GM23338 (cell line): ENCODE measurements at regions not wholly inside any gene's neighbourhood (a gene's known extent, or its start where the extent isn't known, plus 50 kb on each side); places are given as distances from the start of the nearest gene placed in this dataset.

Experiments used
- ATAC-seq: fragments of 200-7000 bp; cut with Tn5 transposase; 3 replicates; pipeline ENCODE4 v1.9.1; 2020
- DNase-seq: peaks from one replicate; pipeline ENCODE4 v3.0.0-alpha.2; 2015; ENCODE audit warnings: low spot score
- H2AFZ ChIP-seq: fragments of 200-600 bp; sonication (generic); 2 replicates; pipeline ENCODE4 v1.8.0; 2016; ENCODE audit warnings: antibody characterized with exemption, mild to moderate bottlenecking, moderate library complexity
- H3F3A ChIP-seq: fragments of 200-600 bp; sonication (generic); replicated peaks from 2 replicates; pipeline ENCODE4 v1.8.0; 2017; ENCODE audit warnings: antibody characterized with exemption, mixed run types, low read depth
- H3K27ac ChIP-seq: fragments of 200-600 bp; sonication (generic); 2 replicates; pipeline ENCODE4 v1.6.1; 2016; ENCODE audit warnings: low read depth
- H3K27me3 ChIP-seq: fragments of 200-600 bp; sonication (generic); 2 replicates; pipeline ENCODE4 v1.8.0; 2016; ENCODE audit warnings: mild to moderate bottlenecking, mixed run types, moderate library complexity; ENCODE audit not compliant: insufficient read depth
- H3K36me3 ChIP-seq: fragments of 200-600 bp; sonication (generic); 2 replicates; pipeline ENCODE4 v1.8.0; 2016; ENCODE audit warnings: mild to moderate bottlenecking; ENCODE audit not compliant: insufficient read depth
- H3K4me1 ChIP-seq: fragments of 200-600 bp; sonication (generic); 2 replicates; pipeline ENCODE4 v1.8.0; 2016; ENCODE audit warnings: mild to moderate bottlenecking, moderate library complexity; ENCODE audit not compliant: insufficient read depth
- H3K4me2 ChIP-seq: fragments of 200-600 bp; sonication (generic); 2 replicates; pipeline ENCODE4 v1.7.1; 2017; ENCODE audit warnings: mixed run types
- H3K4me3 ChIP-seq: fragments of 200-600 bp; sonication (generic); 2 replicates; pipeline ENCODE4 v1.6.1; 2016; ENCODE audit warnings: mixed run types
- H3K79me2 ChIP-seq: fragments of 200-600 bp; sonication (generic); replicated peaks from 2 replicates; pipeline ENCODE4 v1.8.0; 2017; ENCODE audit warnings: mild to moderate bottlenecking; ENCODE audit not compliant: insufficient read depth
- H3K9me2 ChIP-seq: fragments of 200-600 bp; sonication (generic); 2 replicates; pipeline ENCODE4 v1.8.0; 2017; ENCODE audit not compliant: insufficient read depth
- H4K20me1 ChIP-seq: fragments of 200-600 bp; sonication (generic); replicated peaks from 2 replicates; pipeline ENCODE4 v1.8.0; 2017; ENCODE audit warnings: mild to moderate bottlenecking; ENCODE audit not compliant: insufficient read depth
- H3K27ac Mint-ChIP-seq: 2 replicates; pipeline ENCODE4 v1.8.0; 2020; ENCODE audit warnings: inconsistent platforms, mild to moderate bottlenecking, moderate library complexity, mixed read lengths
- H3K27me3 Mint-ChIP-seq: 3 replicates; pipeline ENCODE4 v1.8.0; 2022; ENCODE audit warnings: low read depth, mild to moderate bottlenecking, moderate library complexity, mixed read lengths, inconsistent platforms; ENCODE audit not compliant: insufficient read depth, poor library complexity
- H3K36me3 Mint-ChIP-seq: 3 replicates; pipeline ENCODE4 v1.8.0; 2021; ENCODE audit warnings: low read depth, mild to moderate bottlenecking, inconsistent platforms, moderate library complexity, mixed read lengths
- H3K4me1 Mint-ChIP-seq: 3 replicates; pipeline ENCODE4 v1.8.0; 2020; ENCODE audit warnings: mild to moderate bottlenecking, inconsistent platforms, mixed read lengths
- H3K4me3 Mint-ChIP-seq: 3 replicates; pipeline ENCODE4 v1.8.0; 2021; ENCODE audit warnings: moderate library complexity, mild to moderate bottlenecking, inconsistent platforms, mixed read lengths
- H3K9me3 Mint-ChIP-seq: 3 replicates; pipeline ENCODE4 v1.8.0; 2020; ENCODE audit warnings: moderate library complexity, mild to moderate bottlenecking, inconsistent platforms, mixed read lengths
- CREB1 ChIP-seq: fragments of 250-450 bp; sonication (Bioruptor Pico); IDR thresholded peaks from 2 replicates; pipeline ENCODE4 v1.5.0; 2020; ENCODE audit warnings: low read depth, mild to moderate bottlenecking, moderate library complexity
- CTCF ChIP-seq, 2 experiments: fragments of 200-600 bp in 1 of 2; sonication (generic) in 1 of 2; conservative IDR thresholded peaks; 2 replicates each; pipeline versions ENCODE4 v1.5.1 to v1.6.1; 2016 to 2017; ENCODE audit warnings: antibody characterized with exemption in 2 of 2, low read depth in 2 of 2, mild to moderate bottlenecking in 2 of 2, moderate library complexity in 1 of 2
- ETS1 ChIP-seq: IDR thresholded peaks from 2 replicates; pipeline ENCODE4 v1.6.1; 2016; ENCODE audit warnings: antibody characterized with exemption
- NANOG ChIP-seq: IDR thresholded peaks from 2 replicates; pipeline ENCODE4 v1.6.1; 2016; ENCODE audit warnings: antibody characterized with exemption, borderline replicate concordance
- STAT1 ChIP-seq: IDR thresholded peaks from one replicate; pipeline ENCODE4 v1.6.1; 2016; ENCODE audit warnings: antibody characterized with exemption; ENCODE audit not compliant: unreplicated experiment
- ZNF114 ChIP-seq: fragments of 250-450 bp; sonication (Bioruptor Pico); IDR thresholded peaks from 2 replicates; pipeline ENCODE4 v1.5.0; 2020; ENCODE audit warnings: mild to moderate bottlenecking, moderate library complexity
- ZNF462 ChIP-seq: fragments of 250-450 bp; sonication (Bioruptor Pico); IDR thresholded peaks from 2 replicates; pipeline ENCODE4 v1.5.0; 2020; ENCODE audit warnings: mild to moderate bottlenecking, moderate library complexity

GRCh38 chr12:115507951-115508722 is 769.4 kb downstream of the MED13L start:
- Histone ChIP-seq H2AFZ (no peak overlapping the region), H3K4me2 (peak overlapping the region; percentile 55), H3K4me3 (peak overlapping the region; percentile 21), H3K27me3 (peaks cover 22% of the 10 kb centered on the region), H3K4me1 (peaks cover 48% of the 10 kb centered on the region), H3K9me2 (peaks cover 4% of the 10 kb centered on the region), H3F3A (no peaks in the 10 kb centered on the region), H3K36me3 (no peaks in the 10 kb centered on the region), H3K79me2 (no peaks in the 10 kb centered on the region), H4K20me1 (no peaks in the 10 kb centered on the region), H3K27ac (no peak overlapping the region)
- H3K4me3 Mint-ChIP-seq, result peak overlapping the region; percentile 50
- H3K27ac Mint-ChIP-seq, result no peak overlapping the region
- peaks cover 29% of the 10 kb centered on the region for H3K27me3 Mint-ChIP-seq
- H3K36me3 Mint-ChIP-seq, result peaks cover 6% of the 10 kb centered on the region; the same call in 2 of the 3 replicates
- no peak for TF ChIP-seq CTCF (conservative IDR thresholded peaks at IDR 0.05; ENCODE audit: low read depth in 2 of 2)
- TF ChIP-seq ETS1, result peak; percentile 27; the same call in 1 of the 2 replicates
- peak; percentile 75 for TF ChIP-seq ZNF462 (CRISPR knock-in tag)
- no peak for TF ChIP-seq STAT1
- TF ChIP-seq CREB1 (CRISPR knock-in tag), result peak; percentile 85
- peak; percentile 90 for TF ChIP-seq NANOG
- TF ChIP-seq ZNF114, result no peak
- H3K4me1 Mint-ChIP-seq, result peaks cover 57% of the 10 kb centered on the region
- peaks cover 6% of the 10 kb centered on the region; the same call in 2 of the 3 replicates for H3K9me3 Mint-ChIP-seq
- ATAC-seq (peak; percentile 94), DNase-seq (peak; percentile 95)
